ENCODE measurements at regions not wholly inside any gene's neighbourhood (a gene's known extent, or its start where the extent isn't known, plus 50 kb on each side); places are given as distances from the start of the nearest gene placed in this dataset.

DNA sequence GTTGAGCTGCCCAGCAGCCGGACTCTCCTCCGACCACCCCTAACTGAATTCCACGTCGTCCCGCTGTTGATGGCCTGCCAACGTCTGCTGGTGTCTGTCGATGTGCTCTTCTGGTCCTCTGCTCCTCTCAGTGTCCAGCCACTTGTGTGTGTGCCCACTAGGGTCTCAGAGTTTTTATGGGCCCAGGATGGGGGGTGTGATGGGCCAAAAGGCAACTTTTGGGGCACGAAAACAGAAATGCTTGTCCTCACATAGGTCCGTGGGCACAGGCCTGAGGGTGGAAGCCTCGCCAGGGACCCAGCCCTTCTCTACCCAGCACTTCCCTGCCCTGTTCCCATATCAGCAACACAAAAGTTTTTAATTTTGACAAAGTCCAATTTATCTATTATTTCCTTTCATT, 85.7 kb upstream of the RUFY1 start:
- 89 to 90% (median 89%) methylated on average over 7 to 10 of the region's 10 CpGs for WGBS, 4 donors
- TF ChIP-seq, protein P1, sequence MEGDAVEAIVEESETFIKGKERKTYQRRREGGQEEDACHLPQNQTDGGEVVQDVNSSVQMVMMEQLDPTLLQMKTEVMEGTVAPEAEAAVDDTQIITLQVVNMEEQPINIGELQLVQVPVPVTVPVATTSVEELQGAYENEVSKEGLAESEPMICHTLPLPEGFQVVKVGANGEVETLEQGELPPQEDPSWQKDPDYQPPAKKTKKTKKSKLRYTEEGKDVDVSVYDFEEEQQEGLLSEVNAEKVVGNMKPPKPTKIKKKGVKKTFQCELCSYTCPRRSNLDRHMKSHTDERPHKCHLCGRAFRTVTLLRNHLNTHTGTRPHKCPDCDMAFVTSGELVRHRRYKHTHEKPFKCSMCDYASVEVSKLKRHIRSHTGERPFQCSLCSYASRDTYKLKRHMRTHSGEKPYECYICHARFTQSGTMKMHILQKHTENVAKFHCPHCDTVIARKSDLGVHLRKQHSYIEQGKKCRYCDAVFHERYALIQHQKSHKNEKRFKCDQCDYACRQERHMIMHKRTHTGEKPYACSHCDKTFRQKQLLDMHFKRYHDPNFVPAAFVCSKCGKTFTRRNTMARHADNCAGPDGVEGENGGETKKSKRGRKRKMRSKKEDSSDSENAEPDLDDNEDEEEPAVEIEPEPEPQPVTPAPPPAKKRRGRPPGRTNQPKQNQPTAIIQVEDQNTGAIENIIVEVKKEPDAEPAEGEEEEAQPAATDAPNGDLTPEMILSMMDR (IDR thresholded peaks at IDR 0.05) = no peak
- TF ChIP-seq POLR2A (IDR thresholded peaks at IDR 0.05) = no peak
- Histone ChIP-seq H3K27ac (no peak overlapping the region), H3K36me3 (replicated peaks in 1 of 2) (no peaks in the 10 kb centered on the region), H3K27me3 (no peaks in the 10 kb centered on the region), H3K4me1 (replicated peaks in 1 of 2) (no peaks in the 10 kb centered on the region), H3K4me3 (no peak overlapping the region), H3K9me3 (replicated peaks in 1 of 3) (no peaks in the 10 kb centered on the region)
- intact Hi-C loops (cut with DNase I) = no loop called here
- no peak for DNase-seq

DNA sequence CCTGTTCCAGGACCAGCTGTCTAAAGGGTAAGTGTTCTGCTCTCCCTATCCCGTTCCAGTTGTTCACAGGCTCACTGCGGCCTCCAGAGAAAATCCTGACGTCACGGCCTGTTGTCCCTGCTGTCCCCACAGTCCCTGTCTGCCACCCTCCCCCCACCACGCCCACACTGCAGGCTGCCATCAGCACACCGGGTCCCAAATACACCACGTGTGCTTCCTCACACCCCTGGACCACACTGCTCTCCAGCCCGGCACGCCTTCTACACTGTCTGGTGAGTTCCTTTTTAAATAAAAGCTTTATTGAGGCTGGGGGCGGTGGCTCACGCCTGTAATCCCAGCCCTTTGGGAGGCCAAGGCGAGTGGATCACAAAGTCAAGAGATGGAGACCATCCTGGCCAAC, 88.3 kb upstream of the RUFY1 start:
- no peak for DNase-seq
- H3K27me3 ChIP-seq = no peaks in the 10 kb centered on the region
- no peak overlapping the region for H3K4me3 ChIP-seq
- H3K27ac ChIP-seq = no peak overlapping the region
- 73 to 90% (median 83%) methylated on average over 12 of the region's 12 CpGs for WGBS, 4 donors
- intact Hi-C loops (cut with DNase I) = no loop called here
- TF ChIP-seq POLR2A (IDR thresholded peaks at IDR 0.05) = no peak
- TF ChIP-seq, protein P1 (IDR thresholded peaks at IDR 0.05) = no peak
- no peaks in the 10 kb centered on the region for H3K4me1 ChIP-seq (replicated peaks in 1 of 2)
- H3K36me3 ChIP-seq (replicated peaks in 1 of 2) = no peaks in the 10 kb centered on the region
- H3K9me3 ChIP-seq (replicated peaks in 1 of 3) = no peaks in the 10 kb centered on the region

DNA sequence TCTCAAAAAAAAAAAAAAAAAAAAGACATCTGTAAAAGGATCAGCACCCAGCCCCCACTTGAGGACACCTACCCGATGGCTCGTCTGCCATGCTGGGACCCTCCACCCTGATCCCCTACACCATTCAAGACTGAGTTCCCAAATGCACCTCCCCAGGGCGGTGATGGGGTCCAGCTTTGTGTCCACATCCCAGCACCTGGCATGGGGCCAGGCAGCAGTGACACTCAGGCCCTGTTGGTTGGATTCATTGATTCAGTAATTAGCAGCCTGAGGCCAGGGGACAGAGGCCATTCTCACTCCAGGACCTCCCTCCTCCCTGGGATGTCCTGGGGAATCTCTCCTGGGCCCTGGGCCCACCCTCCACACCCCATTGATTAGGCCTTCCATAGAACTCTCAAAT, 88.8 kb upstream of the RUFY1 start:
- H3K36me3 ChIP-seq (replicated peaks in 1 of 2) = no peaks in the 10 kb centered on the region
- H3K4me1 ChIP-seq (replicated peaks in 1 of 2) = no peaks in the 10 kb centered on the region
- intact Hi-C loops (cut with DNase I) = no loop called here
- no peak for DNase-seq
- no peak overlapping the region for H3K4me3 ChIP-seq
- H3K9me3 ChIP-seq (replicated peaks in 1 of 3) = no peaks in the 10 kb centered on the region
- 73 to 91% (median 79%) methylated on average over 2 to 3 of the region's 3 CpGs for WGBS, 4 donors
- H3K27me3 ChIP-seq = no peaks in the 10 kb centered on the region
- TF ChIP-seq POLR2A (IDR thresholded peaks at IDR 0.05) = no peak
- TF ChIP-seq, protein P1 (IDR thresholded peaks at IDR 0.05) = no peak
- H3K27ac ChIP-seq = no peak overlapping the region

DNA sequence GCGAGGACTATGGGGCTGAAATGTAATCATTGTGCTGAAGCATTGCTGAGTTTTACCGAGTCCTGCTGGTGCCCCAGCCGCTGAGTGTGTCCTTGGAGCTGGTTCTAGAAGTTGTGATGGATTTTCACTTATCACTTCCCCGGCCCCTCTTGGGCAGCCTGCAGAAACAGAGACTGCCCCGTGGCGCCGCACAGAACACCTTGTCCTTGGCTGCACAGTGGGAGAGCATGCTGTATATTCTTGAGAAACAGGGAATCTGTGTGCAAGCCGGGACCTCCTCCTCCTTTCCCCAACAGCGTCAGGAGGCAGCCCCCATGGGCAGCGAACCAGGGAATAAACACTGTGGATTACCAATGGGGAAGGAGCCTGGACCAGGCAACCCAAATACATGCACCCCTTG, 90.6 kb upstream of the RUFY1 start:
- H3K4me1 ChIP-seq (replicated peaks in 1 of 2) = no peaks in the 10 kb centered on the region
- no peaks in the 10 kb centered on the region for H3K9me3 ChIP-seq (replicated peaks in 1 of 3)
- H3K27me3 ChIP-seq = no peaks in the 10 kb centered on the region
- DNase-seq = no peak
- intact Hi-C loops (cut with DNase I) = no loop called here
- no peak for TF ChIP-seq POLR2A (IDR thresholded peaks at IDR 0.05)
- TF ChIP-seq, protein P1 (IDR thresholded peaks at IDR 0.05) = no peak
- no peaks in the 10 kb centered on the region for H3K36me3 ChIP-seq (replicated peaks in 1 of 2)
- H3K27ac ChIP-seq = no peak overlapping the region
- H3K4me3 ChIP-seq = no peak overlapping the region
- WGBS, 4 donors = 33 to 56% (median 41%) methylated on average over 5 to 10 of the region's 10 CpGs

Data from adrenal gland (tissue), 9 donors.